MCF 10A (cell line): ENCODE measurements at regions not wholly inside any gene's neighbourhood (a gene's known extent, or its start where the extent isn't known, plus 50 kb on each side); places are given as distances from the start of the nearest gene placed in this dataset.

Experiments
- BruUV-seq: library from RNA; stranded (reverse); fragments of 400-500 nt; replicated peaks from 2 replicates; lab custom pipeline; 2021; lab: Mats Ljungman, UMichigan
- CTCF ChIA-PET: fragments of 300-600 bp; sonication (Branson Sonifier 250); formaldehyde crosslinking; extraction: SDS; loops from one replicate; lab custom pipeline; 2021; ENCODE audit warnings: antibody characterized with exemption, inconsistent platforms; lab: Yijun Ruan, JAX
- POLR2A ChIA-PET: fragments of 300-600, 350-650 bp; sonication (Branson Sonifier 250); formaldehyde crosslinking; extraction: SDS; loops from one replicate; lab custom pipeline; 2020; ENCODE audit warnings: antibody characterized with exemption, inconsistent platforms; lab: Yijun Ruan, JAX
- DNase-seq: peaks from one replicate; pipeline ENCODE4 v3.0.0-alpha.2; 2018; ENCODE audit not compliant: unreplicated experiment
- H3K27ac Mint-ChIP-seq: one replicate; pipeline ENCODE4 v1.8.0; 2022; ENCODE audit warnings: mild to moderate bottlenecking, low read depth, mixed read lengths; ENCODE audit not compliant: unreplicated experiment
- H3K27me3 Mint-ChIP-seq: one replicate; pipeline ENCODE4 v1.8.0; 2022; ENCODE audit warnings: mixed read lengths; ENCODE audit not compliant: insufficient read depth, unreplicated experiment
- H3K36me3 Mint-ChIP-seq: one replicate; pipeline ENCODE4 v1.8.0; 2022; ENCODE audit warnings: mild to moderate bottlenecking, moderate library complexity, mixed read lengths; ENCODE audit not compliant: insufficient read depth, unreplicated experiment
- H3K4me1 Mint-ChIP-seq: one replicate; pipeline ENCODE4 v1.8.0; 2022; ENCODE audit warnings: mixed read lengths; ENCODE audit not compliant: insufficient read depth, unreplicated experiment
- H3K4me3 Mint-ChIP-seq: one replicate; pipeline ENCODE4 v1.8.0; 2022; ENCODE audit warnings: mild to moderate bottlenecking, moderate library complexity, mixed read lengths; ENCODE audit not compliant: unreplicated experiment
- H3K9me3 Mint-ChIP-seq: one replicate; pipeline ENCODE4 v1.8.0; 2022; ENCODE audit warnings: mixed read lengths; ENCODE audit not compliant: unreplicated experiment
- intact Hi-C: fragments of 100-400 bp; cut with micrococcal nuclease; formaldehyde crosslinking; loops from 2 replicates; pipeline ENCODE4 v1.14.1; 2022
- TF ChIP-seq, protein P1 (sequence below): fragments of 200-600 bp; IDR thresholded peaks from one replicate; pipeline ENCODE4 v1.8.0; 2022; ENCODE audit warnings: antibody characterized with exemption, mild to moderate bottlenecking; ENCODE audit not compliant: unreplicated experiment

DNA sequence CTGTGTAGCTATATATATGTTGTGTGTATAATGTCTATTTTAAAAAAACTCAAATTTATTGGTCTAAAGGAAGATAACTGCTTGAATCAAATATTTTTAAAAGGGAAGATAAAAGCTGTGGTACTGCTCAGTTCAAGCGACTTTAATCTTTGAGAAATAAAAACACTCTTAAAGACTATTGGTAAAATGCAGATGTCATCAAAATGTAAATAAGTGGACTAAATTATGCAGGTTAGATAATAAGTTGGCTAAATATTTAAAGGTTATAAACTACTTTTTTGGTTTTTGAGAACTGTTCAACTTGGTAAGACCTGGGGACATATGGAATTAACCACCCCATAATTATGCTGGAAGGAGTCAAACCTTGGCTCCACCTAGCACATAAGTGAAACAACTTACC lies 144.7 kb upstream of the ITM2A start:
- no peak for DNase-seq
- Mint-ChIP-seq H3K4me3 (no peak overlapping the region), H3K4me1 (no peaks in the 10 kb centered on the region), H3K27me3 (no peaks in the 10 kb centered on the region), H3K9me3 (peaks cover 15% of the 10 kb centered on the region), H3K27ac (no peak overlapping the region), H3K36me3 (no peaks in the 10 kb centered on the region)
- intact Hi-C loops = no loop called here
- BruUV-seq = no TSS peak
- CTCF ChIA-PET = no interaction called here
- TF ChIP-seq, protein P1, sequence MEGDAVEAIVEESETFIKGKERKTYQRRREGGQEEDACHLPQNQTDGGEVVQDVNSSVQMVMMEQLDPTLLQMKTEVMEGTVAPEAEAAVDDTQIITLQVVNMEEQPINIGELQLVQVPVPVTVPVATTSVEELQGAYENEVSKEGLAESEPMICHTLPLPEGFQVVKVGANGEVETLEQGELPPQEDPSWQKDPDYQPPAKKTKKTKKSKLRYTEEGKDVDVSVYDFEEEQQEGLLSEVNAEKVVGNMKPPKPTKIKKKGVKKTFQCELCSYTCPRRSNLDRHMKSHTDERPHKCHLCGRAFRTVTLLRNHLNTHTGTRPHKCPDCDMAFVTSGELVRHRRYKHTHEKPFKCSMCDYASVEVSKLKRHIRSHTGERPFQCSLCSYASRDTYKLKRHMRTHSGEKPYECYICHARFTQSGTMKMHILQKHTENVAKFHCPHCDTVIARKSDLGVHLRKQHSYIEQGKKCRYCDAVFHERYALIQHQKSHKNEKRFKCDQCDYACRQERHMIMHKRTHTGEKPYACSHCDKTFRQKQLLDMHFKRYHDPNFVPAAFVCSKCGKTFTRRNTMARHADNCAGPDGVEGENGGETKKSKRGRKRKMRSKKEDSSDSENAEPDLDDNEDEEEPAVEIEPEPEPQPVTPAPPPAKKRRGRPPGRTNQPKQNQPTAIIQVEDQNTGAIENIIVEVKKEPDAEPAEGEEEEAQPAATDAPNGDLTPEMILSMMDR = no peak
- POLR2A ChIA-PET = no interaction called here

DNA sequence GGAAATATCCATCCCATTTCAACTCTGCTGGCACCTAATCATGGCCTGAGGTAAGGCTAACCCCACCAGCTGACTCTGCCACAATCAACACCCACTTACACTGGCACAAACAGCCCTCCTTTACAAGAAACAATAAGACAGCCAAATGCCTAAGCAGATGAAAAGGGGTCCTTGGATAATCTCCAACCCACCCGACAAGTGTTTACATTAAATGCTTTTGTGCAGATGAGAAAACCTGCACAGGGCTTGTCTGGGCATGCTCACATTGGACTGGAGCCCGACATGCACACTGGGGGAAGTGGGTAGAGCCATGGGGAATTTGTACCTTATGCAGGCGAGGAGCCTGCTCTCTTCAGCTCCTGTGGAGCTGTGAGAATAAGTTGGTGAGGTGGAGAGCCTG lies 138.9 kb upstream of the ITM2A start:
- intact Hi-C loops = no loop called here
- Mint-ChIP-seq H3K4me3 (no peak overlapping the region), H3K4me1 (peaks cover 7% of the 10 kb centered on the region), H3K27me3 (no peaks in the 10 kb centered on the region), H3K9me3 (no peaks in the 10 kb centered on the region), H3K27ac (no peak overlapping the region), H3K36me3 (no peaks in the 10 kb centered on the region)
- ChIA-PET CTCF (interaction anchor here (0.8 kb wide), 1 partner anchor 1618 kb away, joined by 3 read pairs; no protein-coding TSS in a partner anchor), POLR2A (no interaction called here)
- TF ChIP-seq, protein P1 = no peak
- BruUV-seq = no TSS peak
- DNase-seq = peak; percentile 65

DNA sequence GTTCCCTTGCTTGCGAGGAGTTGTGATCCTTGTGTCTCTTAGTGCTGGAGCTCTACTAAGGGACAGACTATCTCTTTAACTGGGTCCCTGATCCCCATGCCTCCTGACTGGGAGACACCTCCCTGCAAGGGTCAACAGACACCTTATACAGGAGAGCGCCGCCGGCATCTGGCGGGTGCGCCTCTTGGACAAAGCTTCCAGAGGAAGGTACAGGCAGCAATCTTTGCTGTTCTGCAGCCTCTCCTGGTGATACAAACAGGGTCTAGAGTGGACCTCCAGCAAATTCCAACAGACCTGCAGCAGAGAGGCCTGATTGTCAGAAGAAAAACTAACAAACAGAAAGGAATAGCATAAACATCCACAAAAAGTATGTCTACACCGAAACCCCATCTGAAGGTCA lies 115.6 kb upstream of the ITM2A start:
- Mint-ChIP-seq H3K4me3 (no peak overlapping the region), H3K27ac (no peak overlapping the region), H3K4me1 (no peaks in the 10 kb centered on the region), H3K36me3 (no peaks in the 10 kb centered on the region), H3K27me3 (no peaks in the 10 kb centered on the region), H3K9me3 (peaks cover 31% of the 10 kb centered on the region)
- BruUV-seq = no TSS peak
- CTCF ChIA-PET = no interaction called here
- DNase-seq = no peak
- intact Hi-C loops = no loop called here
- TF ChIP-seq, protein P1 = no peak
- POLR2A ChIA-PET = no interaction called here

DNA sequence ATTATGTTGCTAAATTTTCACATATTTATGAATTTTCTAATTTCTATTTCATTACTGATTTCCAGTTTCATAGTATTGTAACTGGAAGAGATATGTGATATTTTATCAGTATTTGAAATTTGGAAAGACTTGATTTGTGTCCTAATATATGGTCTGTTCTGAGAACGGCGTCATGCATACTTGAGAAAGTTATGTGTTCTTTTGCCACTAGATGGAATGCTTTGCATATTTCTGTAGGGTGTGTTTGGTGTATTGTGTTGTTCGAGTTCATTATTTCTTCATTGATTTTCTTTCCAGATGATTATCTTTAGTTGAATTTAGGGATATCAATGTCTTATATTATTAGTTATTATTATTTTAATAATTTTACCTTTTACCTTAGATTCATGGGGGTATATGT lies 110.6 kb upstream of the ITM2A start:
- ChIA-PET POLR2A (interaction anchor here (0.6 kb wide), 1 partner anchor 1412 kb away, joined by 3 read pairs; no protein-coding TSS in a partner anchor), CTCF (interaction anchor here (0.6 to 0.9 kb wide), 3 partner anchors 44 to 771 kb away, joined by 3 to 5 read pairs (median 4); no protein-coding TSS in a partner anchor)
- Mint-ChIP-seq H3K36me3 (peaks cover 3% of the 10 kb centered on the region), H3K9me3 (peaks cover 8% of the 10 kb centered on the region), H3K27me3 (no peaks in the 10 kb centered on the region), H3K27ac (peak overlapping the region; percentile 59), H3K4me3 (no peak overlapping the region), H3K4me1 (no peaks in the 10 kb centered on the region)
- peak; percentile 19 for DNase-seq
- TF ChIP-seq, protein P1 = no peak
- intact Hi-C loops = loop anchor here (5.0 kb wide), 1 partner anchor 810 kb away; no protein-coding TSS in a partner anchor
- no TSS peak for BruUV-seq
